Hepatocyte (in vitro differentiated cells): ENCODE measurements at regions not wholly inside any gene's neighbourhood (a gene's known extent, or its start where the extent isn't known, plus 50 kb on each side); places are given as distances from the start of the nearest gene placed in this dataset.

Experiments
- DNase-seq: peaks from one replicate; pipeline ENCODE4 v3.0.0-alpha.2; 2016; ENCODE audit warnings: low spot score
- H2AFZ ChIP-seq: fragments of 200-600 bp; sonication (generic); 2 replicates; pipeline ENCODE4 v1.6.0; 2016; ENCODE audit warnings: antibody characterized with exemption, mild to moderate bottlenecking
- H3K27ac ChIP-seq: fragments of 200-600 bp; sonication (generic); 2 replicates; pipeline ENCODE4 v1.5.1; 2016; ENCODE audit warnings: mild to moderate bottlenecking
- H3K27me3 ChIP-seq: fragments of 200-600 bp; sonication (generic); 2 replicates; pipeline ENCODE4 v1.6.1; 2016
- H3K36me3 ChIP-seq: fragments of 200-600 bp; sonication (generic); replicated peaks from 2 replicates; pipeline ENCODE4 v1.5.1; 2016; ENCODE audit warnings: low read depth; ENCODE audit not compliant: insufficient read depth
- H3K4me1 ChIP-seq: fragments of 200-600 bp; sonication (generic); 2 replicates; pipeline ENCODE4 v1.5.1; 2016; ENCODE audit warnings: mild to moderate bottlenecking, moderate library complexity; ENCODE audit not compliant: insufficient read depth
- H3K4me2 ChIP-seq: fragments of 200-600 bp; sonication (generic); 2 replicates; pipeline ENCODE4 v1.6.0; 2016
- H3K4me3 ChIP-seq: fragments of 200-600 bp; sonication (generic); 2 replicates; pipeline ENCODE4 v1.5.1; 2016; ENCODE audit warnings: mild to moderate bottlenecking
- H3K79me2 ChIP-seq: fragments of 200-600 bp; sonication (generic); 2 replicates; pipeline ENCODE4 v1.6.0; 2017; ENCODE audit warnings: mild to moderate bottlenecking
- H3K9me2 ChIP-seq: fragments of 200-600 bp; sonication (generic); replicated peaks from 2 replicates; pipeline ENCODE4 v1.6.0; 2017; ENCODE audit warnings: mild to moderate bottlenecking; ENCODE audit not compliant: insufficient read depth
- H3K9me3 ChIP-seq: fragments of 200-600 bp; sonication (generic); 2 replicates; pipeline ENCODE4 v1.5.1; 2016; ENCODE audit warnings: low read depth, mild to moderate bottlenecking
- H4K20me1 ChIP-seq: fragments of 200-600 bp; sonication (generic); 2 replicates; pipeline ENCODE4 v1.6.0; 2016; ENCODE audit warnings: mild to moderate bottlenecking; ENCODE audit not compliant: insufficient read depth, poor library complexity, severe bottlenecking
- EZH2 ChIP-seq: fragments of 200-600 bp; sonication (generic); IDR thresholded peaks from 2 replicates; pipeline ENCODE4 v1.6.1; 2016; ENCODE audit warnings: antibody characterized with exemption, mild to moderate bottlenecking, borderline replicate concordance
- EZH2phosphoT487 ChIP-seq: fragments of 200-600 bp; sonication (generic); IDR thresholded peaks from one replicate; pipeline ENCODE4 v1.6.1; 2018; ENCODE audit warnings: antibody characterized with exemption, mild to moderate bottlenecking, low read depth, moderate library complexity; ENCODE audit not compliant: unreplicated experiment, severe bottlenecking
- WGBS: methylation state at CpG from one replicate; pipeline ENCODE4 v1.1.6; 2016; ENCODE audit warnings: low lambda C conversion rate; ENCODE audit errors: missing lambda C conversion rate; 5-methylcytosine and 5-hydroxymethylcytosine counted together
- TF ChIP-seq, protein P1 (sequence below): fragments of 200-600 bp; sonication (generic); IDR thresholded peaks from 2 replicates; pipeline ENCODE4 v1.5.1; 2016; ENCODE audit warnings: antibody characterized with exemption, mild to moderate bottlenecking; ENCODE audit not compliant: poor library complexity

DNA sequence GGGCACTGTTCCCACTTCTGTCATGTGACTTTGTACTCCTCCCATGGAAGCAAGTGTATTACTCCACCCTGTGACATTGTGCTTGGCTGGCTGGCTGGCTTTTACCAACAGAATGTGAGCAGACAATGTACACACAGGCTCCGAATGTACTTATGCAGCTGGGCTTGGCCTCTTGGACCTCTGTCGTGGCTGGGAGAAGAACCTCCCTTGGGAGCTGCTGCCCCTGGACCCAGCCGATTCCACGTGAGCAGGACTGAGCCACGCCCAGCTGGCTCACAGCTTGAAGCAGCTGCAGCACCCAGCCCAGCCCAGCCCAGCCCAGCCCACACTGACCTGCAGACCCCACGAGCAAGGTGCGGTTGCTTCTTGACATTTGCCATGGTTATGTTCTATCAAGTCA lies 177.5 kb downstream of the RBFOX3 start:
- no peaks in the 10 kb centered on the region for H3K9me2 ChIP-seq
- no peaks in the 10 kb centered on the region for H3K36me3 ChIP-seq
- no peaks in the 10 kb centered on the region for H3K4me1 ChIP-seq
- no peak overlapping the region for H3K4me2 ChIP-seq
- H2AFZ ChIP-seq = no peak overlapping the region
- peaks cover 2% of the 10 kb centered on the region for H3K27me3 ChIP-seq
- H3K4me3 ChIP-seq = no peak overlapping the region
- DNase-seq = peak; percentile 59
- no peak for TF ChIP-seq EZH2
- TF ChIP-seq EZH2phosphoT487 = no peak
- TF ChIP-seq, protein P1, sequence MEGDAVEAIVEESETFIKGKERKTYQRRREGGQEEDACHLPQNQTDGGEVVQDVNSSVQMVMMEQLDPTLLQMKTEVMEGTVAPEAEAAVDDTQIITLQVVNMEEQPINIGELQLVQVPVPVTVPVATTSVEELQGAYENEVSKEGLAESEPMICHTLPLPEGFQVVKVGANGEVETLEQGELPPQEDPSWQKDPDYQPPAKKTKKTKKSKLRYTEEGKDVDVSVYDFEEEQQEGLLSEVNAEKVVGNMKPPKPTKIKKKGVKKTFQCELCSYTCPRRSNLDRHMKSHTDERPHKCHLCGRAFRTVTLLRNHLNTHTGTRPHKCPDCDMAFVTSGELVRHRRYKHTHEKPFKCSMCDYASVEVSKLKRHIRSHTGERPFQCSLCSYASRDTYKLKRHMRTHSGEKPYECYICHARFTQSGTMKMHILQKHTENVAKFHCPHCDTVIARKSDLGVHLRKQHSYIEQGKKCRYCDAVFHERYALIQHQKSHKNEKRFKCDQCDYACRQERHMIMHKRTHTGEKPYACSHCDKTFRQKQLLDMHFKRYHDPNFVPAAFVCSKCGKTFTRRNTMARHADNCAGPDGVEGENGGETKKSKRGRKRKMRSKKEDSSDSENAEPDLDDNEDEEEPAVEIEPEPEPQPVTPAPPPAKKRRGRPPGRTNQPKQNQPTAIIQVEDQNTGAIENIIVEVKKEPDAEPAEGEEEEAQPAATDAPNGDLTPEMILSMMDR = no peak
- 72% methylated on average over 7 of the region's 7 CpGs for WGBS
- H3K27ac ChIP-seq = no peak overlapping the region
- no peaks in the 10 kb centered on the region for H3K79me2 ChIP-seq
- H3K9me3 ChIP-seq = no peaks in the 10 kb centered on the region
- H4K20me1 ChIP-seq = no peaks in the 10 kb centered on the region

DNA sequence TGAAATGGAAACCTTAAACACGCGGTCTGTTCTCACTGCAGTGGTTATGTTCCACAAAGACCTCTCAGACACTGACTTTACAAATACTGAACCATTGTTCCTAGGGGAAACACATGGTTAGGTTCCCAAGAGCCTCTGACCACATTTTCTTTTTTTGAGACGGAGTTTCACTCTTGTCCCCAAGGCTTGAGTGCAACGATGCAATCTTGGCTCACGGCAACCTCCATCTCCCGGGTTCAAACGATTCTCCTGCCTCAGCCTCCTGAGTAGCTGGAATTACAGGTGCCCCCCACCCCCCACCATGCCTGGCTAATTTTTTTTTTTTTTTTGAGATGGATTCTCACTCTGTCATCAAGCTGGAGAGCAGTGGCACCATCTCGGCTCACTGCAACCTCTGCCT lies 179.7 kb downstream of the RBFOX3 start:
- 95% methylated on average over 8 of the region's 8 CpGs for WGBS
- TF ChIP-seq, protein P1 = no peak
- no peak for TF ChIP-seq EZH2phosphoT487
- TF ChIP-seq EZH2 = no peak
- Histone ChIP-seq H2AFZ (no peak overlapping the region), H4K20me1 (no peaks in the 10 kb centered on the region), H3K9me2 (no peaks in the 10 kb centered on the region), H3K4me2 (no peak overlapping the region), H3K27ac (no peak overlapping the region), H3K27me3 (peaks cover 2% of the 10 kb centered on the region), H3K36me3 (no peaks in the 10 kb centered on the region), H3K79me2 (no peaks in the 10 kb centered on the region), H3K4me3 (no peak overlapping the region), H3K4me1 (no peaks in the 10 kb centered on the region), H3K9me3 (no peaks in the 10 kb centered on the region)
- DNase-seq = no peak

DNA sequence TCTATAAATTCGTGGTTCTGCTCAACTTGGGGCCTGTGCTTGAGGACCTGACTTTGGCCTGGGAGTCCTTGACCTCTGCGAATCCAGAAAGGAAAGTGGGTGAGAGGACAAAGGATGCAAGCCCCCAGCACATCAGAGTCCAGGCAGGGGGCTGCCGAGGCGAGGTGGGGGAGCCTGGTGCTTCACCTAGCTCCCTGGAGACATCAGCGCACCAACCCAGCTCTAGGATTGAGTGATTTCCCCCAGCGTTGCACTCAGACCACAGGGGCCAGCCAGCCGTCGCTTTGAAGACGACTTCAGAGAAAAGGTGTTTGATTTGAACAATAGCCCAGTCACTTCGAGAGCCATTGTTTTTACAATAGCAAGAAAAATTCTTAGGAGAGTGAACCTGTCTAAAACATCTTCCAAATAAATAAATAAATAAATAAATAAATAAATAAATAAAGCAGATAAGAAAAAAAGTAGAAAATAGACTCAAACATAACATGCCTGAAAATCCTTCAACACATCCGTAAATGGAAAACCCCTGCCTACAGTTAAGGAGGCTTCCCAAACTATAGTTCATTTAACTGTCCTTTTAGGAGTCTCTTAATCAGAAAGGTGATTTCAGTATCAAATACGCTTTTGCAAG lies 180.9 kb downstream of the RBFOX3 start:
- Histone ChIP-seq H3K4me1 (no peaks in the 10 kb centered on the region), H3K9me3 (no peaks in the 10 kb centered on the region), H4K20me1 (no peaks in the 10 kb centered on the region)

More for the DNA sequence above, 180.9 kb downstream of the RBFOX3 start:
- no peak overlapping the region for H3K4me3 ChIP-seq
- DNase-seq = no peak
- no peaks in the 10 kb centered on the region for H3K79me2 ChIP-seq
- H3K36me3 ChIP-seq = no peaks in the 10 kb centered on the region
- H3K4me2 ChIP-seq = no peak overlapping the region
- H3K27ac ChIP-seq = no peak overlapping the region
- H3K27me3 ChIP-seq = peaks cover 2% of the 10 kb centered on the region
- no peaks in the 10 kb centered on the region for H3K9me2 ChIP-seq
- no peak overlapping the region for H2AFZ ChIP-seq
- WGBS = 81% methylated on average over 12 of the region's 12 CpGs
- TF ChIP-seq, protein P1 = no peak
- TF ChIP-seq EZH2phosphoT487 = no peak
- TF ChIP-seq EZH2 = no peak
